GM18907 (cell line): ENCODE measurements at regions not wholly inside any gene's neighbourhood (a gene's known extent, or its start where the extent isn't known, plus 50 kb on each side); places are given as distances from the start of the nearest gene placed in this dataset.

Source experiments
- ATAC-seq: cut with Tn5 transposase; IDR thresholded peaks from one replicate; pipeline ENCODE4 v1.9.1; 2021; ENCODE audit warnings: mild to moderate bottlenecking, moderate library complexity; ENCODE audit not compliant: unreplicated experiment

GRCh38 chr17:77306790-77307478 is 166.2 kb downstream of the SEC14L1 start:
- no peak for ATAC-seq

- ATAC-seq: no peak
These were observed 166.9 kb downstream of the SEC14L1 start for GRCh38 chr17:77307479-77308198.

GRCh38 chr17:77308861-77309726 is 168.3 kb downstream of the SEC14L1 start:
- no peak for ATAC-seq

- no peak for ATAC-seq
These were observed 169.6 kb downstream of the SEC14L1 start for GRCh38 chr17:77310336-77310735.

GRCh38 chr17:77311371-77311981 is 170.7 kb downstream of the SEC14L1 start:
- ATAC-seq: no peak

GRCh38 chr17:77312061-77312701 is 171.4 kb downstream of the SEC14L1 start:
- no peak for ATAC-seq

- no peak for ATAC-seq
These were observed 172.2 kb downstream of the SEC14L1 start for GRCh38 chr17:77312786-77313599.

- ATAC-seq: no peak
These were observed 173.1 kb downstream of the SEC14L1 start for GRCh38 chr17:77313831-77314230.

GRCh38 chr17:77314601-77315000 is 173.8 kb downstream of the SEC14L1 start:
- ATAC-seq: no peak

- ATAC-seq: no peak
These were observed 174.2 kb downstream of the SEC14L1 start for GRCh38 chr17:77315010-77315409.

GRCh38 chr17:77315551-77316190 is 174.9 kb downstream of the SEC14L1 start:
- ATAC-seq: no peak

GRCh38 chr17:77316191-77316641 is 175.4 kb downstream of the SEC14L1 start:
- ATAC-seq: no peak

- ATAC-seq: no peak
These were observed 175.9 kb downstream of the SEC14L1 start for GRCh38 chr17:77316651-77317050.

- ATAC-seq: no peak
These were observed 176.5 kb downstream of the SEC14L1 start for GRCh38 chr17:77317091-77317750.

- ATAC-seq: no peak
These were observed 177.3 kb downstream of the SEC14L1 start for GRCh38 chr17:77318021-77318420.

- no peak for ATAC-seq
These were observed 177.9 kb downstream of the SEC14L1 start for GRCh38 chr17:77318491-77319210.

- peak; percentile 21 for ATAC-seq
These were observed 178.7 kb downstream of the SEC14L1 start for GRCh38 chr17:77319211-77320043.
